ENCODE measurements at regions not wholly inside any gene's neighbourhood (a gene's known extent, or its start where the extent isn't known, plus 50 kb on each side); places are given as distances from the start of the nearest gene placed in this dataset.

DNA sequence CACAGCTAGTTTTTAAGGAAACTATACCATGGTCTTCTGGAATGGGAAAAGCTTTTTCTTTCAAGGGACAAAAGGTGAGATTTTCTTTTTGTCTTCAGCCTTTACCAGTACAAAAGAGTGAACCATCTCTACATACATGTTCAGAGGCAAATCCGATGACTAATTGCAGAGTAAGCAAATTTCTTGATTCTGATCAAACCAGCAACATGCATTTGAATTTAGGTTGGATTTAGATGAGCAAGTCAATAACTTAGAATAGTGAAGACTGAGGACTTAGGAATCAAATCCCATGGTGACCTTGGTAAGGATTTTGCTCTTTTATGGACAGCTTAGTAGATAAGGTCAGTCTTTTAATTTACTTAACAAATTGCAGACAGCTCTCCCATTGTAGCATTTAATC is 65.9 kb upstream of the BLID start:
- TF ChIP-seq CTCF (IDR thresholded peaks at IDR 0.05) (no peak), POLR2A (IDR thresholded peaks at IDR 0.05) (no peak)

Measured in body of pancreas (tissue), 4 donors.